ENCODE measurements at regions not wholly inside any gene's neighbourhood (a gene's known extent, or its start where the extent isn't known, plus 50 kb on each side); places are given as distances from the start of the nearest gene placed in this dataset.

DNA sequence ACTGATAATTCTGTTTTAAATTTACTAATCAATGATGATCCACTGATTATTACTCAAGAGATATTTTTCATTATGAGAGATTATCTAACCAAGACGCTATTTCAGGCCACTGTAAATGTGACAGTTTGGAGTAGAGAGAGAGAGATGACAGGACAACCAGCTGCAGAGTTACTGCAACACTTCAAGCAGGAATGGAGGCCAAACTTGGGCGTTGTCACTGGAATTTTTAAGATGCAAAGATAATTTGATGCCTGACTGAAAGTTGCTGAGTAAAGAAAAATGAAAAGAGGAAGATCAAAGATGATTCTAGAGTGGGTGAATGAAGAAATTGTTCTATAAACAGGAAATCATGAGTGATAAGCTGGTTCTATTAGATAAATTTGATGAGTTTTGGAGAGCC is 1302.1 kb upstream of the TMEFF2 start:
- ChIA-PET POLR2A (no interaction called here), CTCF (no interaction called here)
- 15% methylated on average over 2 of the region's 2 CpGs for whole genome bisulfite sequencing (ENCODE audit: low lambda C conversion rate)
- Histone ChIP-seq H3F3A (replicated peaks; ENCODE audit: insufficient read depth) (no peaks in the 10 kb centered on the region), H3K4me2 (no peak overlapping the region), H3K27me3 (ENCODE audit: insufficient read depth) (no peaks in the 10 kb centered on the region), H2AFZ (ENCODE audit: low read depth) (no peak overlapping the region), H3K9me2 (no peaks in the 10 kb centered on the region), H3K9me3 (no peaks in the 10 kb centered on the region), H3K36me3 (replicated peaks in 1 of 2; ENCODE audit: control insufficient read depth in 1 of 2, insufficient read depth in 2 of 2, low read length in 1 of 2) (no peaks in the 10 kb centered on the region), H3K9ac (no peak overlapping the region), H3K4me3 (ENCODE audit: low read depth in 2 of 2, low read length in 1 of 2) (no peak overlapping the region), H3K27ac (ENCODE audit: low read depth in 2 of 2, low read length in 1 of 2) (no peak overlapping the region), H3K79me2 (ENCODE audit: insufficient read depth) (no peaks in the 10 kb centered on the region), H3K4me1 (ENCODE audit: control insufficient read depth in 1 of 2, insufficient read depth in 2 of 2, low read depth in 1 of 2, low read length in 1 of 2) (no peaks in the 10 kb centered on the region), H4K20me1 (ENCODE audit: insufficient read depth) (no peaks in the 10 kb centered on the region)
- no peak for DNase-seq
- TF ChIP-seq, protein P1, sequence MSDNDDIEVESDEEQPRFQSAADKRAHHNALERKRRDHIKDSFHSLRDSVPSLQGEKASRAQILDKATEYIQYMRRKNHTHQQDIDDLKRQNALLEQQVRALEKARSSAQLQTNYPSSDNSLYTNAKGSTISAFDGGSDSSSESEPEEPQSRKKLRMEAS (IDR thresholded peaks at IDR 0.05; ENCODE audit: low read depth) = no peak
- TF ChIP-seq JUND (IDR thresholded peaks at IDR 0.05) (no peak), EP300 (IDR thresholded peaks at IDR 0.05; ENCODE audit: borderline replicate concordance in 1 of 2, low read depth in 1 of 2, low read length in 1 of 2) (no peak)

GRCh38 chr2:193482557-193482956 is 1287.8 kb upstream of the TMEFF2 start:
- Histone ChIP-seq H3K4me3 (ENCODE audit: low read depth in 2 of 2, low read length in 1 of 2) (no peak overlapping the region), H3K9me2 (no peaks in the 10 kb centered on the region), H3K4me1 (ENCODE audit: control insufficient read depth in 1 of 2, insufficient read depth in 2 of 2, low read depth in 1 of 2, low read length in 1 of 2) (no peaks in the 10 kb centered on the region), H3K4me2 (no peak overlapping the region), H2AFZ (ENCODE audit: low read depth) (no peak overlapping the region; the same call in 1 of the 2 replicates), H3K27ac (ENCODE audit: low read depth in 2 of 2, low read length in 1 of 2) (no peak overlapping the region), H3K79me2 (ENCODE audit: insufficient read depth) (no peaks in the 10 kb centered on the region), H3K27me3 (ENCODE audit: insufficient read depth) (no peaks in the 10 kb centered on the region), H3K9ac (no peak overlapping the region), H3K9me3 (no peaks in the 10 kb centered on the region), H3F3A (replicated peaks; ENCODE audit: insufficient read depth) (no peaks in the 10 kb centered on the region), H4K20me1 (ENCODE audit: insufficient read depth) (no peaks in the 10 kb centered on the region), H3K36me3 (replicated peaks in 1 of 2; ENCODE audit: control insufficient read depth in 1 of 2, insufficient read depth in 2 of 2, low read length in 1 of 2) (no peaks in the 10 kb centered on the region)
- DNase-seq = no peak
- 71% methylated on average over 3 of the region's 3 CpGs for WGBS (ENCODE audit: low lambda C conversion rate)
- TF ChIP-seq TCF12 (IDR thresholded peaks at IDR 0.05) = no peak
- no peak for TF ChIP-seq PBX3 (IDR thresholded peaks at IDR 0.05)
- no peak for TF ChIP-seq TAF1 (IDR thresholded peaks at IDR 0.05; ENCODE audit: borderline replicate concordance, low read depth, low read length)
- no peak for TF ChIP-seq RAD21 (IDR thresholded peaks at IDR 0.05; ENCODE audit: low read length)
- no peak for TF ChIP-seq TEAD4 (IDR thresholded peaks at IDR 0.05; ENCODE audit: borderline replicate concordance, insufficient read depth)
- TF ChIP-seq, protein P1 (IDR thresholded peaks at IDR 0.05; ENCODE audit: low read depth) = no peak
- TF ChIP-seq FOXJ3 (CRISPR knock-in tag; IDR thresholded peaks at IDR 0.05) = no peak
- TF ChIP-seq IRF3 (IDR thresholded peaks at IDR 0.05; ENCODE audit: low read depth, low read length) = no peak
- TF ChIP-seq EP300 (IDR thresholded peaks at IDR 0.05; ENCODE audit: borderline replicate concordance in 1 of 2, low read depth in 1 of 2, low read length in 1 of 2) = no peak
- no peak for TF ChIP-seq REST (IDR thresholded peaks at IDR 0.05; ENCODE audit: low read depth, low read length)
- TF ChIP-seq FOSL2 (IDR thresholded peaks at IDR 0.05; ENCODE audit: borderline replicate concordance, low read depth) = no peak
- TF ChIP-seq RXRA (IDR thresholded peaks at IDR 0.05; ENCODE audit: borderline replicate concordance, low read depth) = no peak
- TF ChIP-seq MXI1 (IDR thresholded peaks at IDR 0.05; ENCODE audit: low read depth, low read length) = no peak
- TF ChIP-seq GATA2 (CRISPR knock-in tag; IDR thresholded peaks at IDR 0.05) = no peak
- ChIA-PET CTCF (no interaction called here), POLR2A (no interaction called here)
